ENCODE measurements at regions not wholly inside any gene's neighbourhood (a gene's known extent, or its start where the extent isn't known, plus 50 kb on each side); places are given as distances from the start of the nearest gene placed in this dataset.

DNA sequence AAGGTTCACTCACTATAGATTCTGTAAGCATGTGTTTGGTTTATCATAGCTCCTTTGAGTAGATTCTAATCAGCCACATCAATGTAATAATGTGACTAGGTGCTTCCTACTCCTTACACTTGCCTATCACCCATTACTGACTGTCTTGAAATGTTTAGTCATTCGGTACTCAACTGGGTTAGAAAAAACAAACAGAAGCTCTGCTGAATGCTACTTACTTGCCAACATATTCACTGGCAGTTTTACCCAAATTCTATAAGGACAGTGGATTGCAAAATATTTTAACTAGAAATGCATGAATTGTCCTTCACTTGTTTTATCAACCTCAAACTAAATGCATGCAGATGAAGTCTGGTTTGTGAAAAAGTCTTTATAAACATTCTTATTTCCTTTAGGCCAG lies 352.1 kb upstream of the ALCAM start:
- Histone ChIP-seq H3K4ac (replicated peaks; ENCODE audit: insufficient read length, low read depth, low read length) (no peak overlapping the region), H2BK20ac (ENCODE audit: low read length) (no peak overlapping the region), H4K5ac (ENCODE audit: insufficient read length, low read depth, low read length) (no peak overlapping the region), H4K91ac (replicated peaks; ENCODE audit: insufficient read length, low read length) (no peak overlapping the region), H3K23ac (ENCODE audit: insufficient read length) (no peak overlapping the region), H3K27ac (ENCODE audit: low read depth, low read length) (no peak overlapping the region), H3K23me2 (ENCODE audit: low read depth, low read length) (no peaks in the 10 kb centered on the region), H2AFZ (ENCODE audit: low read length) (no peak overlapping the region), H4K8ac (ENCODE audit: extremely low read depth, insufficient read depth, low read length) (no peak overlapping the region), H3K4me1 (replicated peaks in 1 of 4; ENCODE audit: control insufficient read depth in 3 of 4, insufficient read depth in 4 of 4, low read length in 3 of 4) (peaks cover 0 to 9% (median 2%) of the 10 kb centered on the region in 4 experiments; a peak in 3 of 7 replicates), H3K27me3 (replicated peaks in 1 of 4; ENCODE audit: control insufficient read depth in 3 of 4, extremely low read depth in 1 of 4, insufficient read depth in 3 of 4, low read length in 3 of 4) (no peaks in the 10 kb centered on the region), H3K56ac (replicated peaks; ENCODE audit: insufficient read length, low read depth, low read length) (no peak overlapping the region), H2BK5ac (ENCODE audit: low read depth, low read length) (no peak overlapping the region), H3K14ac (ENCODE audit: insufficient read length) (no peak overlapping the region), H3K9me3 (ENCODE audit: insufficient read depth in 2 of 2, low read depth in 1 of 2, low read length in 1 of 2) (0 out of 4 replicates have a peak, but pooled peaks cover 0 to 2% of the 10 kb centered on the region in 2 experiments), H2AK5ac (ENCODE audit: low read depth, low read length) (no peak overlapping the region), H3K4me2 (ENCODE audit: insufficient read depth in 1 of 2, low read depth in 2 of 2, low read length in 2 of 2) (no peak overlapping the region), H3K79me1 (ENCODE audit: low read depth, low read length) (no peaks in the 10 kb centered on the region), H2BK12ac (ENCODE audit: low read depth, low read length) (no peak overlapping the region), H2BK15ac (ENCODE audit: low read length) (no peak overlapping the region), H3K79me2 (ENCODE audit: control insufficient read depth in 1 of 2, insufficient read depth in 2 of 2, low read length in 2 of 2) (no peaks in the 10 kb centered on the region), H3K36me3 (ENCODE audit: control insufficient read depth in 2 of 4, insufficient read depth in 4 of 4, low read length in 3 of 4) (no peaks in the 10 kb centered on the region), H3K18ac (ENCODE audit: extremely low read depth, low read length) (no peak overlapping the region), H2BK120ac (replicated peaks; ENCODE audit: low read depth, low read length) (peak overlapping the region; percentile 13), H3K4me3 (ENCODE audit: extremely low read depth in 1 of 4, insufficient read depth in 2 of 4, low read depth in 3 of 4, low read length in 4 of 4) (peak overlapping the region in 1 of 4 experiments; percentile 24; a peak in 1 of 8 replicates), H4K20me1 (replicated peaks in 1 of 2; ENCODE audit: control insufficient read depth in 1 of 2, insufficient read depth in 2 of 2, low read length in 2 of 2) (no peaks in the 10 kb centered on the region), H3K9ac (replicated peaks in 1 of 4; ENCODE audit: extremely low read depth in 1 of 4, low read depth in 3 of 4, low read length in 3 of 4) (no peak overlapping the region)
- CTCF ChIA-PET (ENCODE audit: partially characterized antibody), result interaction anchor here (0.6 to 1.4 kb wide), 2 partner anchors 397 to 502 kb away, joined by 3 read pairs; no protein-coding TSS in a partner anchor
- POLR2A ChIA-PET (ENCODE audit: partially characterized antibody), result no interaction called here
- WGBS, 2 experiments (ENCODE audit: extremely low coverage in 1 of 2, insufficient coverage in 1 of 2, insufficient read length in 1 of 2, insufficient replicate concordance in 2 of 2, low coverage in 1 of 2, low lambda C conversion rate in 2 of 2, missing lambda C conversion rate in 1 of 2), result 74% methylated on average over 1 of the region's 1 CpG; no CpG with 5 or more reads in 1 of the 2 experiments
- DNase-seq (ENCODE audit: low read depth in 1 of 2, low spot score in 2 of 2) (no peak), FAIRE-seq (no peak)
- TF ChIP-seq POU5F1 (IDR thresholded peaks at IDR 0.05; ENCODE audit: low read depth, low read length), result no peak
- TF ChIP-seq KDM5A (IDR thresholded peaks at IDR 0.05; ENCODE audit: low read length), result no peak
